ENCODE measurements at regions not wholly inside any gene's neighbourhood (a gene's known extent, or its start where the extent isn't known, plus 50 kb on each side); places are given as distances from the start of the nearest gene placed in this dataset.

- Histone ChIP-seq H3K4me1 (ENCODE audit: control insufficient read depth, low read length) (peaks cover 32% of the 10 kb centered on the region), H3K27ac (ENCODE audit: low read depth, low read length) (peak overlapping the region; percentile 83), H3K4me2 (ENCODE audit: low read length) (peak overlapping the region; percentile 40)
These were observed 1101.8 kb upstream of the B3GALT2 start for GRCh38 chr1:194288238-194288637.

GRCh38 chr1:194281376-194281775, 1095.0 kb upstream of the B3GALT2 start:
- no peak for TF ChIP-seq EZH2phosphoT487 (IDR thresholded peaks at IDR 0.05; ENCODE audit: borderline replicate concordance, low read length)
- TF ChIP-seq CTCF (IDR thresholded peaks at IDR 0.05; ENCODE audit: low read depth, low read length, poor library complexity, severe bottlenecking) = no peak
- no peak overlapping the region for H3K4me3 ChIP-seq (ENCODE audit: low read length)
- H3K79me2 ChIP-seq (ENCODE audit: control insufficient read depth, low read length) = no peaks in the 10 kb centered on the region
- no peak overlapping the region for H3K27ac ChIP-seq (ENCODE audit: low read depth, low read length)
- no peaks in the 10 kb centered on the region for H4K20me1 ChIP-seq (ENCODE audit: control insufficient read depth, insufficient read depth, low read depth, low read length)
- no peaks in the 10 kb centered on the region for H3K9me2 ChIP-seq (replicated peaks; ENCODE audit: control insufficient read depth, low read length)
- no peaks in the 10 kb centered on the region for H3K27me3 ChIP-seq (ENCODE audit: control insufficient read depth, low read length)
- peaks cover 2% of the 10 kb centered on the region; the same call in 1 of the 2 replicates for H3K36me3 ChIP-seq (ENCODE audit: control insufficient read depth, low read length)
- peaks cover 8% of the 10 kb centered on the region for H3K4me1 ChIP-seq (ENCODE audit: control insufficient read depth, low read length)
- peaks cover 3% of the 10 kb centered on the region; the same call in 1 of the 2 replicates for H3F3A ChIP-seq (ENCODE audit: control insufficient read depth, insufficient read depth)
- H3K9me3 ChIP-seq (ENCODE audit: control insufficient read depth, insufficient read depth, low read length) = peaks cover 5% of the 10 kb centered on the region; the same call in 1 of the 2 replicates
- no peak overlapping the region for H3K4me2 ChIP-seq (ENCODE audit: low read length)

More at GRCh38 chr1:194288238-194288637, 1101.8 kb upstream of the B3GALT2 start:
- Histone ChIP-seq H3K4me3 (ENCODE audit: low read length) (peak overlapping the region; percentile 31), H3K36me3 (ENCODE audit: control insufficient read depth, low read length) (peaks cover 32% of the 10 kb centered on the region), H4K20me1 (ENCODE audit: control insufficient read depth, insufficient read depth, low read depth, low read length) (no peaks in the 10 kb centered on the region), H3K79me2 (ENCODE audit: control insufficient read depth, low read length) (no peaks in the 10 kb centered on the region; the same call in 1 of the 2 replicates), H3K27me3 (ENCODE audit: control insufficient read depth, low read length) (no peaks in the 10 kb centered on the region), H3F3A (ENCODE audit: control insufficient read depth, insufficient read depth) (peaks cover 15% of the 10 kb centered on the region), H3K9me2 (replicated peaks; ENCODE audit: control insufficient read depth, low read length) (no peaks in the 10 kb centered on the region), H3K9me3 (ENCODE audit: control insufficient read depth, insufficient read depth, low read length) (peaks cover 28% of the 10 kb centered on the region)
- no peak for TF ChIP-seq CTCF (IDR thresholded peaks at IDR 0.05; ENCODE audit: low read depth, low read length, poor library complexity, severe bottlenecking)
- no peak for TF ChIP-seq EZH2phosphoT487 (IDR thresholded peaks at IDR 0.05; ENCODE audit: borderline replicate concordance, low read length)

- Histone ChIP-seq H3K27ac (ENCODE audit: low read depth, low read length) (no peak overlapping the region), H3K36me3 (ENCODE audit: control insufficient read depth, low read length) (peaks cover 6% of the 10 kb centered on the region; the same call in 1 of the 2 replicates), H3F3A (ENCODE audit: control insufficient read depth, insufficient read depth) (peaks cover 3% of the 10 kb centered on the region; the same call in 1 of the 2 replicates), H3K79me2 (ENCODE audit: control insufficient read depth, low read length) (no peaks in the 10 kb centered on the region), H4K20me1 (ENCODE audit: control insufficient read depth, insufficient read depth, low read depth, low read length) (no peaks in the 10 kb centered on the region), H3K4me2 (ENCODE audit: low read length) (no peak overlapping the region), H3K9me2 (replicated peaks; ENCODE audit: control insufficient read depth, low read length) (no peaks in the 10 kb centered on the region), H3K4me1 (ENCODE audit: control insufficient read depth, low read length) (peaks cover 8% of the 10 kb centered on the region), H3K27me3 (ENCODE audit: control insufficient read depth, low read length) (no peaks in the 10 kb centered on the region), H3K4me3 (ENCODE audit: low read length) (no peak overlapping the region), H3K9me3 (ENCODE audit: control insufficient read depth, insufficient read depth, low read length) (peaks cover 8% of the 10 kb centered on the region; the same call in 1 of the 2 replicates)
- TF ChIP-seq EZH2phosphoT487 (IDR thresholded peaks at IDR 0.05; ENCODE audit: borderline replicate concordance, low read length) (no peak), CTCF (IDR thresholded peaks at IDR 0.05; ENCODE audit: low read depth, low read length, poor library complexity, severe bottlenecking) (no peak)
These were observed 1094.0 kb upstream of the B3GALT2 start for GRCh38 chr1:194280463-194280862.
